Fibroblast of skin of scalp (primary cell): ENCODE measurements at regions not wholly inside any gene's neighbourhood (a gene's known extent, or its start where the extent isn't known, plus 50 kb on each side); places are given as distances from the start of the nearest gene placed in this dataset.

ENCODE experiments used
- DNase-seq: peaks from one replicate; pipeline ENCODE4 v3.0.0-alpha.2; 2013

DNA sequence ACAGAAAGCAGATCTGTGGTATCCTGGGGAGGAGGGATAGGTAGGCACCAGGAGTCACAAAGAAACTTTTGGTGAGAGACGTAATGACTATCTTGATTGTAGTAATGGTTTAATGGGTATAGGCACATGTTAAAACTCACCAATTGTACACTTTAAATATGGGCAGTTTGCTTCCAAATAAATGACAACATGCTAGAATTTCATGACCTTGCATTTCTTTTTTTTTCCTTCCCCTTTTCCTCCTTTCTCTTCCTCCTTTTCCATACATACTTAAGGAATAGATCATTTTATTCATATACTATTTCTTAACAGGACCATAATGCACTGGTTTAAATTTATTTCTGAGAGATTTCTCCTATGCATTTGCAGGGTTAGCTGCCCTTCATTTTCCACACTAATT lies 341.8 kb downstream of the TMEM182 start:
- no peak for DNase-seq

DNA sequence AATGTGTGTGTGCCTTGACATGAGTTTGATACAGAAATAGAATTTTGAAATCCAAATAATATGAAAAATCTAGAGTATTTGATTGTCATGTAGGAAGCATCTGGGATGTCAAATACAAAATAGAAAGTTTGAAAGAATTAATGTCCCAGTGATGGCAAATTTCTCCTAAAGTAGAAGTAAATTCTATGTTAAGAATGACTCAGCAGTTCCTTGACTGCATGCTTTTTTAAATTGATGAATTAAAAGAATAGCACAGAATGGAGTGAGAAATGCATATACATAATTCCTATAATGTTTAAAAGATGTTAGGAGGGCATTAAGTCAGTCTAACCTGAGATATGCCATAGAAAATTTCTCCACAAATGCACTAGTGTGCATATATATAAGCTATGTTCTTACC lies 357.5 kb downstream of the TMEM182 start:
- no peak for DNase-seq

DNA sequence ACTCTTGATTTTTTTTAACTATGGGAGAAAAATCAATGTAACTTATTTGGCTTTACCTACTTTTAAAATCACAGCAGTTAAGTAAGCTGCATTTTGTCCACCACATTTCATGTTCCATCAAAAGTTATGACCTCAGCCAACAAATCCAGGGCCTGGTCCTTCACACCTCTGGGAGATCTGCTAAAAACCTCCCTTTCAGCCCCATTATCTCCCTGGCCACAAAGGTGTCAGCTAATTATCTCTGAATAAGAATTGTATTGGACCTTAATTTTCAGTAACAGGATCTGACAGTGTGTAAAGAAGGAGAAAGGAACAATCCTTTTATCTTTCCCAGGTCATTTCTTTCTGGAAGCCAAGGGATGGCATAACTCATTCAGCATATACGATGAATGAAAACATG lies 359.3 kb downstream of the TMEM182 start:
- DNase-seq: no peak

DNA sequence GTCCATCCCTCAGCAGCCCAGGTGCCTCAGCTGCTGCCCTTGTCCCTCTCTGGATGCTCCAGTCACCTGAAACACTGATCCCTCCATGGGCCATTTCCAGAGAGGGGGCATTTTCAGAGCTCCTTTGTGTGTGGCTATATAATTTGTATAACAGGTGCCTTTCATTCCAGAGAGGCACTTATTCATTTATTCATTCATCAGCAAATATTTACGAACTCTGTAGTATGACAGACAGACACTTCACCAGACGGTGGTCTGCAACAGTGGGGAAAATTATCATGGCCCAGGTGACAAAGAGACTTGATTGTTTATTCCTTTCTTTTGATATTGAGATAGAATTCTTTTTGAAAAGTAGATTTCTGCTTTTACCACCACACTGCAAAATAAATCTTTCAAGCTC lies 361.7 kb downstream of the TMEM182 start:
- no peak for DNase-seq

DNA sequence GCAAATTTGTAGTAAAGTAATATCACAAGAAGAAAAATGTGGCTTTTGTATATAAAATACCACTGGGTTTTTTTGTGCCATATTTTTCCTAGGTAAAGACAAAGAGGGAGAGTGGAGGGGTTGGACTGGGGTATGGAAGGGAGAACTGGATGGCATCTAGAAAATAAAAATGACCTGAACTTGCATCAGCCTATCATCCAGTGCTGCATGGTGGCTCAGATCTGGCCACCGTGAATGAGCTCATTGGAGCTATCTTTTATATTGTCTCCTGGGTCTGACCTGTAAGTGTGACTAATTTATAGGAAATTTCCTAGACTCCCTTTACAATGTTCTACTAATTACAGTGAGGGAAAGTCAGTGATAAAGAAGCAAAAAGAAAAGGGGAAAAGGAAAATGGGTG lies 369.0 kb downstream of the TMEM182 start:
- no peak for DNase-seq

DNA sequence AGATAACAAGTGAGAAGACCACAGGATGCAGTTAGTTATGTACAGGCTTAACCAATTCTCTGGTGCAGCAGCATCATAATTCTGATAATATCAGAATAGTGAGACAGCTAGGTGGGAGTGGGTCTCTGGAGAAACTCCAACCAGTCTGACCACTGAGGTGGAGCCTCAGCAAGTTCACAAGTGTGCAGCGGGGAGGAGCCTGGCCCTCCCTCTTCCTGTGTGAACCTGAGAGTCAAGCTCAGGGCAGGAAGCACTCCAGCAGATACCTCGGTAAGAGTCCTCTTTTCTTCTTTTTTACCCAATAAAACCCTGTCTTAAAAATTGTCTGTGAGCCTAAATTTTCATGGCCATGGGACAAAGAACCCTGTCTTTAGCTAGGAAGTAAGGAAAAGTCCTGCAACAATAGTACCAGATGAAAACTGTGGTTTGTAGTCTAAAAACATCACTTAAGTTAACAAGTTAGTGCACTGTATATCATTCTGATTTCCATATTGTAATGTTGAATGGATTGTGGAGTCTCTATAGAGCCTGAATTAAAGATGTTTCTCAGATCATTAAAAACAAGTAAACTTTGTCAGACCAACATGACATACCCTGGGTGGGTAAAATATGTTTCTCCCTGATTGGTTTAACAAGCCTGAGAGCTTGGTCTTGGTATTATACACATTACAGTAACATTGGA lies 370.8 kb downstream of the TMEM182 start:
- no peak for DNase-seq

DNA sequence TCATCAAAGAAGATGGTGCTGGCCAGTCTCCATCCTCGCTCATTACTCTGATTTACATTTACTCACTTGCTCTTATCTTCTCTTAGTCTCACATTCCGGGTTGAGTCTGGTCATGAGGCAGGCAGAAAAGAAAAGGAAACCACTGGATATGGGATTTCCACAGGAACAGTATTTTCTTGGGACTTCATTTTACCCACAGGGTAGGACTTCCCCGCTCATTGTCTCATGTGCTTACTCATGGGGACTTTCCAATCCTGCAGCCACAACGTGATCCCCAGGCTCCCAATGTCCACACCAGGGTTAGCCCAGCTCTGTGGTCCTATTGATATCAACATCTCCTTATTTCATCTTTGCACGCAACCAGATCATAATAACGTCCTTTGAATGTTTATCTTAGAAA lies 373.8 kb downstream of the TMEM182 start:
- DNase-seq: no peak

DNA sequence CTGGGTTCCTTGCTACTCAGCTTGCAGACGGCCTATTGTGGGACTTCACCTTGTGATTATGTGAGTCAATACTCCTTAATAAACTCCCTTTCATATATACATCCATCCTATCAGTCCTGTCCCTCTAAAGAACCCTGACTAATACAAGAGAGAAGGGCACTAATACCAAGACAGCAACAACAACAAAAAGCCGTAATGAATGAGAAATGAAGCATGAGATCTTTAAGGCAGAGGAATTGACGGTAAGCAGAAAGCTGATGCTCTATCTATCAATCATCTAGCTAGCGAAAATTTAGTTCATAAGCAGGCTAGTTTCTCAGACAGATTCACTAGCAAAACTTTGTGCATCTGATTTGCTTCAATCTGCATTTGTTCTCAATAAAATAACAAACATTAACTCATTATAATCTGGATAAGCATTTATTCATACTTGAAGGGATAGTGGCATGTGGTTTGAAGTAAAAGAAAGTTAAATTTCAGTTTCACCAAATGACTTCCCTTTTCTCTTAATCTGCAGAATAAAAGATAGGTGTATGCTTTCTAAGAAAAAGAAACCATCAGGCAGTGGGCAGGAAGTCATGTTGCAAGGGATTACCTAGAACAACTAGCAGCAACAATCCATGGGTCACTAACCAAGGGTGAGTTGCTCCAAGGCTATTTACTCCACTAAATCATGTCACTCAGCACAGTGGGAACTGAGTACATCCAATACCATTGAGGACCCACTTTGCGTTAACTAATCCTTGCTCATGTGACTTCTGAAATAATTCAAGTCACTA lies 376.5 kb downstream of the TMEM182 start:
- no peak for DNase-seq

DNA sequence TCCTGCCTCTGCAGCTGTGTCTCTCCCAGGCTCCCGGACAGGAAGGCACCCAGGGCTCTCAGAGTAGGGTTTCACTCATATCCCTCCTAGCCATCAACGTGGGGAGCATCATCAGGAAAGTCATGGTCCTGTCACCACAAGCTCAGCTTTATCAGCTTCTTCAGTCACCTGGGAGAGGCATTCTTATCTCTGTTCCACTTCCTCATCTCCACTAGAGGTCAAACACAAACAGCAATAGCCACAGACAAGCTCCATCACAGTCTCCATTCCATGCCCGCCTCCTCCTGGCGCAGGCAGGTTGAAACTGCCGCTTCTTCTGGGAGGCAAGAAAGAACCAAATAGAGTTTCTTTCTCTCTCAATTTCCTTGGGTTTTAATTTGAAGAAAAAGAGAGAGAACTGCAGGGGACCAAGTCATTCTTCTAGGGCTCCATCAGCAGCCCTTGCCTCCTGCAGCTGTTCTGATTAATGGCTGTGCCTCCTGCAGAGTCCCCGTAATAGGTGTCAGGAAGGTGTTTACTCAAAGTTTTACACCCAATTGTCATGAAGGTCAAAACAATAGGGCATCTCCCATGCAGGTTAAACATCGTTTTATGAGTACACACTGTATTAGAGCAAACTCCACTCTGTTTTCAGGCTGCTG lies 377.9 kb downstream of the TMEM182 start:
- no peak for DNase-seq

DNA sequence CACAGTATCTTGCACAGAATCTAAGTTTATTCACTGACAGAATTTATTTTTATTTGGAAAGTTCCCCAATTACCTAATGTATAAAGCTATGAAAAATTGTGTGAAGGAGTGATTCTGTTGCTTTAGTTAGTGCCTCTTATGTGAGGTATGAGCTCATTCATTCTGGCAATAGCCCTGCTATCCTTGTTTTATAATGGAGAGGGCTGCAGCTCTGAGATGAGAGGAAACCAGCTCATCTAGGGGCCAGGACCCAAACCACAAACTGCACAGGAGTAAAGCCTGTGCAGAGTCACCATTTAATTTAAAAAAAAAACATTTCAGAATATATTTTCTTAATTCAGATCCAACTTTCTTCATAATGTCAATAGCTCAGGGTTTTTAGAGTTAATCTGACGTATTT lies 383.0 kb downstream of the TMEM182 start:
- DNase-seq: no peak

DNA sequence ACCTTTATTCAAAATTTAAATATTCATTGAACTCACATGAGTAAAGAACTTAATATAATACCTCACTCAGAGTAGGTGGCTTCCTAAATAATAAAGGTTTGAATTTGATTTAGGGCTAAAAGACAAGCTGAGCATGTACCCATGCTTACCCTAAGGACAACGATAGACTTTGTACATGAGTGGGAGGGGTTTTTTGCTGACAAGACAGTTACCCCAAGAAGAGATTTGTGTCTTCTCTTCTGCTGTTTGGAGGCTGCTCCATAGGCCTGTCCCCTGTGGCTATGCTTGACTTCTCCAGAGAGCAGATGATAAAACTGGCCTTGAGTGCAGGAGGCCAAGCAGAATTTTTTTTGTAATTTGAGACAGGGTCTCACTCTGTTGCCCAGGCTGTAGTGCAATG lies 383.9 kb downstream of the TMEM182 start:
- no peak for DNase-seq

DNA sequence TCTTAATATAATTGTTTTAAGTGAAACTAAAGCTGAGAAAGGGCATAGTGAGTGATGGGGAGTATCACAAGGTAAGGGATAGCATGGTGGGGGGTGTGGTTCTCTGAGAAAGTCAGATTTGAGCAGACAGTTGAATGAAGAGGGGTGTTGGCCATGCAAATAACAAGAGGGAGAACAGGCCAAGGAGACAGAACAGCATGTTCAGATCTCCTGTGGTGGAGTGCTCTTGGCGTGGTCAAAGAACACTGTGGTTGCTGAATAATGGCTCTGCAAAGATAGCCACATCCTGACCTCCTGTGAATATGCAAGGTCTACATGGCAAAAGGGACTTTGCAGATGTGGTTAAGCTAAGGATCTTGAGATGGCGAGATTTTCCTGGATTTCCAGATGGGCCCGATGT lies 389.2 kb downstream of the TMEM182 start:
- DNase-seq: no peak

DNA sequence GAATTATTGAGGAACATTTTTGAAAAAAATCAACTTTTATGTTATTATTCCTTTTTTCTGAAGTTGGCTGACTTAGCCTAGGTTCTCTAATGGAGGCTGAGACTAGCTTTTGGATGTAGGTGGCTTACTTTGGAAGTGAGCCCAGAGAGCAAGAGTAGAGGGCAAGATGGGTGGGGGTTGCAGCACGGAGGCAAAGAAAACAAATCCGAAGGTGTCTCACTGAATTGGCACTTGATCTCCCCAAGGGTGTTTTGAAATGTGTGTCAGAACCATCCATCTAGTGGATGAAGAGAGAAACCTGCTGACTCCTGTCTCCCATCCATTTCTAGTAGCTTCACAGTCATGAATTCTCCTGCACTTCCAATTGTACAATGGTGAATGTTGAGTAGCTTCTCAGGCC lies 390.7 kb downstream of the TMEM182 start:
- no peak for DNase-seq

DNA sequence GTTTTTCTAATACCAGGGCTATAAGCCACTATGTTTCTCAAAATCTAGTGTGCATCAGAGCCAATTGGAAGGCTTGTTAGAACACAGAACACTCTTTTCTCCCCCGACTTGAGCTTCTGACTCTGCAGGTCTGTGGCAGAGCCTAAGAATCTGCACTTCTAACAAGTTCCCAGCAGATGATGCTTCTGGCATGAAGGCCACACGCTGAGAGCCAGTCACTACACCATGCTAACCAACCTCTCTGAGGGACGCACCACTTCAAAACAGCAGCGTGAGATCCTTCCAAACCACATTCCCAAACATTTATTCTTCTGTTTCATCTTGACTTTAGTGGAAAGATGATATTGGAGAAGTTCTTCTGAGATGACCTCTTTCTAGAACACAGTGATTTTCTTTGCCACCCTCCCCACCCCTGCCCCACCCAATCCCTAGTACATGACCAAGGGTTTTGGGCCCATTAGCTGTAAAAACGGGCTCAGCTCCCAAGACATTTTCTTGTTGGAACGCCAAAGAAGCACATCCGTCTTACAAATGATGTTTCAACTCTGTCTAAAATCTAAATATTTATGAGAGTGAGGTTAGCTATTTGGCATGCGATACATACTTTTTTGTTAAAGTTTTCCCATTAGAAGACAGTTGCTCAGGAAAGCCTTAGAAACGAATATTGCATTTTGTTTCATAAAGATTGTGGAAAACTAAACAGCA lies 391.9 kb downstream of the TMEM182 start:
- DNase-seq: no peak

DNA sequence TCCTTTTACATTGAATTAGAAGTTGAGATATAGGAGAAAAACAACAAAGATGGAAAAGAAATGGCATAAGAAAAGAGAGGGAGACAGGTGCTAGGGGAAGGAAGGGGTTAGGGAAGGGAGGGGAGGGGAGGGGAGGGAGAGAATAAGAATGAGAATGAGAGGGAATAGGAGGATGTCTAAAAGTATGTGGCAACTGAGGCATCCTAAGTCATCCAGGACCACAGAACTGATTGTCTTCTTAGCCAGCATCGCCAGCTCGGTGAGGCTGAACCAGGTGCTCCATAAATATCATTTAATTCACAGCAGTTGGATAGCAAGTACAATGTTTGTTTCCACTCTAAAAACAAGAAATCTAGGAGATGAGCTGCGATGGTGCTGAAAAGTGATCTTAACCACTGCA lies 393.5 kb downstream of the TMEM182 start:
- no peak for DNase-seq

DNA sequence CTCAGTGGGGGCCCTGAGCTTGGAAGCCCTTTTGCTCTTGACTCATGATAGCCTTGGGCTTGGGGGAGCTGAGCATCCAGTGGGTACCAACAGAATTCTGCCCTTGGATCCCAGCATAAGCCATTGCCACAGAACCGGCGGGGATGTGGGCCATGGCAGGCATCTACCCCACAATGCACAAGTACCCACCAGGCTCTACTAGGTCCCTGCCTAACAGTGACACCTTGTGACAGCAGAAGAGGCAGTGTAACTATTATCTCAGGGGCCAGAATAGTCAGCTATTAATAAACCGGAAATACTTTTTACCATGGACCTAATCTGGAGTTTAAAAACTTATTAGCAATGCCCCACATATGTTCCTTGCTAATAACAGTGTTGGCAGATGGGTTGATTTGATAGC lies 397.2 kb downstream of the TMEM182 start:
- DNase-seq: no peak

DNA sequence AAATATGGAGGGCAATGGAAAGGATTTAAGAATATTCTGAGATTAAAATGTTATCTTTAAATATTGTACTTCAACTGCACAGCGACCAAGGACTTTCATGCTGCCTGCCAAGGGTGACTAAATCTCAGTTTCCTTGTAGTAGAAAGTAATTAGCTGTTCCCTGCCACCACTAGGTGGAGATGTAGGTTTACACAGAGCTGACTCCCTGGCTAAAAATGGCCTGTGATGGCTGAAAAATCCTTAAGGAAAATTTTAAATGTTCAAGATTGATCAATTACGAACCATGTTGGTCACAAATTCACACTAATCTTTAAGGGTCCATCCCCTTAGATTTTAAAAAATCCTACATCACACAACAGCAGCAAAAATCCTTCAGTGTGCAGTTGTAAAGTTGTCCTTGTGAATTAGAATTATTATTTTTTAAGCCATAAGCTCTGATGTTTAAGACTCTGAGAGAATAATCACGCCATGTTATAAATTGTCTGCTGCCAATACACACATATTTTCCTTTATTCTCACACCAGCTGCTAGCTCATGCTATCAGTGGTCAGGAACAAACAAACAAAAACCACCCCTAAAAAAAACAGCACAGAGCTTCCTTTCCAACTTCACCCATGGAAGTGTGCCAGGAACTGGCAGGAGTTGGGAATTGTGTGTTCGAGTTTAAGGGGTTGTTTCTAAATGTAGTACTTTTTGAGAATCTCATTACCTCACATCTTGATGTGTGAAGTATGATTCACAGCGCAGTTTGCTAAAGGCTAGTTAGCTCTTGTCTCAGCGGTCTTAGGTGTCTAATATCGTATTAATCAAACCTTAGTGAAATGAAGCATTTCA lies 399.8 kb downstream of the TMEM182 start:
- peak; percentile 58 for DNase-seq

DNA sequence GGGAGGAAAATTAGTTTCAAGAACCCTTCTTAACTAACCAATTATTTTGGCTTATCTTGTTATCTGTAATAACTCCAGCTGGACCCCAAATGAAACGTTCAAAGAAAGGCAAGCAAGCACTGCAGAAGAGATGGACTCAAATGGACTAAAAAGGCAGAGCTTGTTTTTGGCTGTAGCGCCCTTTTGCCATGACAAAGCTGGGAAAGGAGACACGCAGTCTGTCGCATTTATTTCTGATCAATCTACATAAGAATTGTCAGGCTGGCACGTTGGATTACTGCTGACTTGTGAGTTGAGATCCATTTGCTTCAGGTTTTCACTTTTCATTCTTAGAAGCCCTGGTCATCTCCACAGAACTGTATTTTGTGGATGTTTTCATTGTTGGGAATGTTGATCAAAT lies 402.9 kb downstream of the TMEM182 start:
- DNase-seq: no peak

DNA sequence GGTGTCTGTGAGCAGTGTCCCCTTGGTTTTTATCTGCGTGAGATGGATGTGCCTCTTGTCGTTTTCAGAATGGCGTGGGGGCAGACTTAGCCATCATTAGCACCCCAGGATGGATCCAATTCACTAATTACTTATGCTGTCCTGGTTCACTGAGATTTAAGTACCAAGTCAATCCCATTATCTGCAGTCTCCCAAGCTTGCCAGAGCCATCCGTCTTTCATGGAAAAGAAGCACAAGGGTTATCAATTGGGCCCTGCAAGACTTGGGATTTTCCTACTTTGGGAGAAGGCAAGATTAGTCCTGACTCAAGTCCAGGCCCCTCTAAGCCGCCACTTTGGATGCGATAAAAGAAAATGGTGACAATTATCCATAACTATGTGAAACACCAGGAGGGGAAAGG lies 404.0 kb downstream of the TMEM182 start:
- no peak for DNase-seq

DNA sequence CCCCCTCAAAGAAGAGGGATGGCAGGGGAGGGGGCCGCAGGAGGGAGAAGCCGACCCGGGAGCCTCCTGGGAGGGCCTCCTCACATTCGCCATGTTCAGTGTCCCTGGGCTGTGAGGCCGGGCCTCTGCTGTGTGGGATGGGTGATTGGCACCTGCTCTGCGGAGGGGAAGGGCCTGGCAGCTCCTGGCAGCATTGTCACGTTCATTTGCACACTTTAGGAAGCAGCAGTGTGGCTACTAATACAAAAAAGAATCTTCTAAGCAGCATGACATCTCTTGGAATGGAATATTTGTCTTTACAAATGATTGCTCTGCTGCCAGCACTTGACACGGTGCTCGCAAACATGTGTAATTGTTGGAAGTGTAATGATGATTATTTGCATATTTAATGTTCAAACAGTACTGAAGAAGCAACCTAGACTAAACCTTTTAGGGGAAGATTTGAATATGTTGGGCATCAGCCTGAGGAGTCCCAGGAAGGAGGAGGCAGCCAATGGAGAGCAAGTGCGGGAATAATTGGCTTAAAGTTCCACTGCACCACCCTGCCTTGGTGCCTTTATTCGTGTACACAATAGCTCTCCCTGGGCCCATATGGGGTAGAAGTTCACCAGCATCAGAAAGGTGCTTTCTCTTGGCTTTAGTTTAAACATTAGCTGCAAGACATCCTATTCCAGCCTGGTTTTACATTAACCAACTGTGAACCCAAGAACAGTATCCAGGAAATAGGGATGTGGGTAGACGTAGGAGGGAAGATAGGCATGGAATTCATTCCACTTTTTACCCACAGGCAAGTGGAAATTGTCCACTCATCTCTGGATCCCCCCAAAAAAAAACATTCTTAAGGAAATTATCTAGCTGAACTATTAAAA lies 404.9 kb downstream of the TMEM182 start:
- no peak for DNase-seq

DNA sequence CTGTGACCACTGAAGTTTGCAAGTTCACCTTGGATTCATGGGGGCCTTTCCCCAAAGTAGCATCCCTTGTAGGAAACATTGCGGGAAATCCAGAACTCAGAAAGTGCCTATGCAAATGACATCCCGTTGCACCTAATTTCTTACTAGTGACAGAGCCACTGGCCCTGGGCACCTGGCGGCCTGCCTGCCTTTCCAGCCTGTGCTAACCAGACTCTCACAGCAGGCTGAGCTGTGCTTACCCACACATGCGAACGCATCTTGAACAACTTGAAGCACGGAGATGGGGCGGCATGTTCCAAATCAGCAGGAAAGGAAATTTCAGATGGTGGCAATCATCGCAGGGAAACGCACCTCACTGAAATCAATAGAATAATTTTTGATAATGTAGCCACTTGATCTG lies 405.8 kb downstream of the TMEM182 start:
- DNase-seq: no peak
